OCI-LY7 (cell line): ENCODE measurements at regions not wholly inside any gene's neighbourhood (a gene's known extent, or its start where the extent isn't known, plus 50 kb on each side); places are given as distances from the start of the nearest gene placed in this dataset.

Experiments used
- EZH2phosphoT487 ChIP-seq: fragments of 200-600 bp; sonication (generic); IDR thresholded peaks from 2 replicates; pipeline ENCODE4 v1.6.1; 2018; ENCODE audit warnings: low read depth, borderline replicate concordance, mild to moderate bottlenecking, mixed run types, antibody characterized with exemption, low read length, moderate library complexity, mixed read lengths
- TF ChIP-seq, protein P1 (sequence below): fragments of 200-600 bp; sonication (generic); conservative IDR thresholded peaks from 2 replicates; pipeline ENCODE4 v1.5.1; 2014; ENCODE audit warnings: mild to moderate bottlenecking, antibody characterized with exemption, low read length, moderate library complexity, mixed read lengths

DNA sequence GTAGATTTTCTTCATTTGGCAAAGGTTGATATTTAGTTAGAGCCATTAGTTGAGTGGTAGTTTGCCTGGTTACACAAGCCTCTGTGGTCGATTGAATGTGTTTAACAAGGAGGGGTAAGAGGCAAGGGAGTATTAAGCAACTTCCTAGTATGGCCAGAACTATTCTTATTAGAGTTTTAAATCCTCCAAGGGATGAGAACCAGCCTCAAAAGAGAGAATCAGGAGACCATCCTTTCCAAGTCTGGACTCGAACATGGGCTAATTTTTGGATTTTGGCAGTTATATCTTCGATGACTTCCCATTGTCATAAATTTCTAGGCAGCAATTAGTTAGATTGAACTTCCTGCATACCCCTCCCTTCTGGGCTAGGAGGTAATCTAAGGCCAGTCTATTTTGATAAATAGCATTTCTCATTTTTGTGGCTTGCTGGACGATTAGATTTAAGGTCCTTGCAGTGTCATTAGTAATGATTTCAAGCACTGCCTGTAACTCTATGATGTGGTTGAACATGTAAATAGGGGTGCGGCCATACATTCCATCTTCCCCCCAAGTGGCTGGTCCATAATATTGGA is 219.5 kb upstream of the KCND2 start:
- TF ChIP-seq, protein P1, sequence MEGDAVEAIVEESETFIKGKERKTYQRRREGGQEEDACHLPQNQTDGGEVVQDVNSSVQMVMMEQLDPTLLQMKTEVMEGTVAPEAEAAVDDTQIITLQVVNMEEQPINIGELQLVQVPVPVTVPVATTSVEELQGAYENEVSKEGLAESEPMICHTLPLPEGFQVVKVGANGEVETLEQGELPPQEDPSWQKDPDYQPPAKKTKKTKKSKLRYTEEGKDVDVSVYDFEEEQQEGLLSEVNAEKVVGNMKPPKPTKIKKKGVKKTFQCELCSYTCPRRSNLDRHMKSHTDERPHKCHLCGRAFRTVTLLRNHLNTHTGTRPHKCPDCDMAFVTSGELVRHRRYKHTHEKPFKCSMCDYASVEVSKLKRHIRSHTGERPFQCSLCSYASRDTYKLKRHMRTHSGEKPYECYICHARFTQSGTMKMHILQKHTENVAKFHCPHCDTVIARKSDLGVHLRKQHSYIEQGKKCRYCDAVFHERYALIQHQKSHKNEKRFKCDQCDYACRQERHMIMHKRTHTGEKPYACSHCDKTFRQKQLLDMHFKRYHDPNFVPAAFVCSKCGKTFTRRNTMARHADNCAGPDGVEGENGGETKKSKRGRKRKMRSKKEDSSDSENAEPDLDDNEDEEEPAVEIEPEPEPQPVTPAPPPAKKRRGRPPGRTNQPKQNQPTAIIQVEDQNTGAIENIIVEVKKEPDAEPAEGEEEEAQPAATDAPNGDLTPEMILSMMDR = no peak
- TF ChIP-seq EZH2phosphoT487 = no peak
